Testis (tissue), 2 donors: ENCODE measurements at regions not wholly inside any gene's neighbourhood (a gene's known extent, or its start where the extent isn't known, plus 50 kb on each side); places are given as distances from the start of the nearest gene placed in this dataset.

Source experiments
- POLR2A ChIP-seq: fragments of 450-650 bp; IDR thresholded peaks from one replicate; pipeline ENCODE4 v1.6.1; 2017; ENCODE audit warnings: antibody characterized with exemption, mild to moderate bottlenecking, moderate library complexity
- TF ChIP-seq, protein P1 (sequence below), 3 experiments: fragments of 450-650 bp in 2 of 3; fragments of 200-600 bp in 1 of 3; sonication (generic) in 1 of 3; IDR thresholded peaks; one replicate each; pipeline ENCODE4 v1.5.1; 2016 to 2019; ENCODE audit warnings: antibody characterized with exemption in 3 of 3, mild to moderate bottlenecking in 2 of 3, moderate library complexity in 1 of 3

DNA sequence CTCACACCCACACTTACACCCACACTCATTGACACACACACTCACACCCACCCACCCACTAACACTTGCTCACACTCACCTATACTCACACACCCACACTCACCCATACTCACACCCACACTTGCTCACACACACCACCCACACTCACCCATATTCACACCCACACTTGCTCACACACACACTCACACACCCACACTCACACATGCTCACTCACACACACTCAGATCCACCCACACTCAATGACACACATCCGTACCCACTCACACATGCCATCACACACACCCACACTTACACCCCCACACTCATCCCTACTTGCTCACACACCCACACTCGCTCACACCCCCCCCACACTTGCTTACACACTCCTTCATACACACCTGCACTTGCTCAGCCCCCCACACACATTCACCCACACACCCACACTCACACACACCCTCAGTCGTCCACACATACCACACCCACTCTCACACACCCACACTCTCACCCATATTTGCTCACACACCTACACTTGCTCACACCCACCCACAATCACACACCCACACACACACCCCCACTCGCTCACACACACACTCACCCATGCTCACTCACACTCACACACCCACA is 321.1 kb upstream of the N4BP1 start:
- no peak for TF ChIP-seq POLR2A
- TF ChIP-seq, protein P1, sequence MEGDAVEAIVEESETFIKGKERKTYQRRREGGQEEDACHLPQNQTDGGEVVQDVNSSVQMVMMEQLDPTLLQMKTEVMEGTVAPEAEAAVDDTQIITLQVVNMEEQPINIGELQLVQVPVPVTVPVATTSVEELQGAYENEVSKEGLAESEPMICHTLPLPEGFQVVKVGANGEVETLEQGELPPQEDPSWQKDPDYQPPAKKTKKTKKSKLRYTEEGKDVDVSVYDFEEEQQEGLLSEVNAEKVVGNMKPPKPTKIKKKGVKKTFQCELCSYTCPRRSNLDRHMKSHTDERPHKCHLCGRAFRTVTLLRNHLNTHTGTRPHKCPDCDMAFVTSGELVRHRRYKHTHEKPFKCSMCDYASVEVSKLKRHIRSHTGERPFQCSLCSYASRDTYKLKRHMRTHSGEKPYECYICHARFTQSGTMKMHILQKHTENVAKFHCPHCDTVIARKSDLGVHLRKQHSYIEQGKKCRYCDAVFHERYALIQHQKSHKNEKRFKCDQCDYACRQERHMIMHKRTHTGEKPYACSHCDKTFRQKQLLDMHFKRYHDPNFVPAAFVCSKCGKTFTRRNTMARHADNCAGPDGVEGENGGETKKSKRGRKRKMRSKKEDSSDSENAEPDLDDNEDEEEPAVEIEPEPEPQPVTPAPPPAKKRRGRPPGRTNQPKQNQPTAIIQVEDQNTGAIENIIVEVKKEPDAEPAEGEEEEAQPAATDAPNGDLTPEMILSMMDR (IDR thresholded peaks at IDR 0.05): no peak
